Type B pancreatic cell (in vitro differentiated cells): ENCODE measurements at regions not wholly inside any gene's neighbourhood (a gene's known extent, or its start where the extent isn't known, plus 50 kb on each side); places are given as distances from the start of the nearest gene placed in this dataset.
"Not testable (repeated sequence)": the region's sequence is repeated elsewhere in the genome, so short reads cannot be mapped to it uniquely, and the experiment has no call there.

Experiments used
- DNase-seq: peaks from one replicate; pipeline ENCODE4 v3.0.0; 2021; ENCODE audit warnings: mixed read lengths; ENCODE audit not compliant: unreplicated experiment; ENCODE audit errors: extremely low spot score
- H3K27ac Mint-ChIP-seq: 2 replicates; pipeline ENCODE4 v1.8.0; 2021; ENCODE audit warnings: mild to moderate bottlenecking, mixed read lengths
- H3K27me3 Mint-ChIP-seq: 2 replicates; pipeline ENCODE4 v1.8.0; 2021; ENCODE audit warnings: mixed read lengths
- H3K36me3 Mint-ChIP-seq: 2 replicates; pipeline ENCODE4 v1.8.0; 2021; ENCODE audit warnings: mixed read lengths
- H3K4me1 Mint-ChIP-seq: one replicate; pipeline ENCODE4 v1.8.0; 2021; ENCODE audit warnings: mixed read lengths; ENCODE audit not compliant: unreplicated experiment
- H3K4me3 Mint-ChIP-seq: 2 replicates; pipeline ENCODE4 v1.8.0; 2021; ENCODE audit warnings: mild to moderate bottlenecking, mixed read lengths
- H3K9me3 Mint-ChIP-seq: 2 replicates; pipeline ENCODE4 v1.8.0; 2021; ENCODE audit warnings: mixed read lengths
- CTCF ChIP-seq: fragments of 200-600 bp; sonication (generic); conservative IDR thresholded peaks from 2 replicates; pipeline ENCODE4 v1.5.0; 2021; ENCODE audit warnings: antibody characterized with exemption, mild to moderate bottlenecking

- Mint-ChIP-seq H3K4me3 (no peak overlapping the region), H3K4me1 (no peaks in the 10 kb centered on the region), H3K9me3 (peaks cover 9% of the 10 kb centered on the region), H3K36me3 (peaks cover 4% of the 10 kb centered on the region), H3K27ac (no peak overlapping the region), H3K27me3 (no peaks in the 10 kb centered on the region)
- TF ChIP-seq CTCF: no peak
- DNase-seq: peak; percentile 68
Observed at GRCh38 chr17:26731005-26731921, 562.7 kb upstream of the WSB1 start.

GRCh38 chr17:26731926-26732325 is 562.0 kb upstream of the WSB1 start:
- not testable (repeated sequence) for H3K4me1 Mint-ChIP-seq, H3K27me3 Mint-ChIP-seq, H3K27ac Mint-ChIP-seq, H3K9me3 Mint-ChIP-seq, H3K36me3 Mint-ChIP-seq, H3K4me3 Mint-ChIP-seq
- peak; percentile 69 for DNase-seq

- not testable (repeated sequence) for H3K36me3 Mint-ChIP-seq, H3K4me1 Mint-ChIP-seq, H3K9me3 Mint-ChIP-seq, H3K4me3 Mint-ChIP-seq, H3K27me3 Mint-ChIP-seq, H3K27ac Mint-ChIP-seq, DNase-seq
Observed at GRCh38 chr17:26734775-26735174, 559.1 kb upstream of the WSB1 start.

- DNase-seq, H3K36me3 Mint-ChIP-seq, H3K27ac Mint-ChIP-seq, H3K4me1 Mint-ChIP-seq, H3K27me3 Mint-ChIP-seq, H3K4me3 Mint-ChIP-seq, H3K9me3 Mint-ChIP-seq: not testable (repeated sequence)
Observed at GRCh38 chr17:26735977-26736376, 557.9 kb upstream of the WSB1 start.

- Mint-ChIP-seq H3K36me3 (peaks cover 3% of the 10 kb centered on the region), H3K27ac (no peak overlapping the region), H3K4me3 (no peak overlapping the region), H3K9me3 (peaks cover 13% of the 10 kb centered on the region), H3K4me1 (no peaks in the 10 kb centered on the region), H3K27me3 (no peaks in the 10 kb centered on the region)
- no peak for DNase-seq
- TF ChIP-seq CTCF: no peak
Observed at GRCh38 chr17:26765860-26766709, 527.8 kb upstream of the WSB1 start.

- H3K9me3 Mint-ChIP-seq: peaks cover 13% of the 10 kb centered on the region
- H3K4me1 Mint-ChIP-seq: no peaks in the 10 kb centered on the region
- TF ChIP-seq CTCF: no peak
- peaks cover 3% of the 10 kb centered on the region for H3K36me3 Mint-ChIP-seq
- H3K27me3 Mint-ChIP-seq: no peaks in the 10 kb centered on the region
- no peak overlapping the region for H3K27ac Mint-ChIP-seq
- no peak overlapping the region for H3K4me3 Mint-ChIP-seq
- DNase-seq: no peak
Observed at GRCh38 chr17:26766743-26767142, 527.2 kb upstream of the WSB1 start.
